ENCODE measurements at regions not wholly inside any gene's neighbourhood (a gene's known extent, or its start where the extent isn't known, plus 50 kb on each side); places are given as distances from the start of the nearest gene placed in this dataset.

- TF ChIP-seq, protein P1, sequence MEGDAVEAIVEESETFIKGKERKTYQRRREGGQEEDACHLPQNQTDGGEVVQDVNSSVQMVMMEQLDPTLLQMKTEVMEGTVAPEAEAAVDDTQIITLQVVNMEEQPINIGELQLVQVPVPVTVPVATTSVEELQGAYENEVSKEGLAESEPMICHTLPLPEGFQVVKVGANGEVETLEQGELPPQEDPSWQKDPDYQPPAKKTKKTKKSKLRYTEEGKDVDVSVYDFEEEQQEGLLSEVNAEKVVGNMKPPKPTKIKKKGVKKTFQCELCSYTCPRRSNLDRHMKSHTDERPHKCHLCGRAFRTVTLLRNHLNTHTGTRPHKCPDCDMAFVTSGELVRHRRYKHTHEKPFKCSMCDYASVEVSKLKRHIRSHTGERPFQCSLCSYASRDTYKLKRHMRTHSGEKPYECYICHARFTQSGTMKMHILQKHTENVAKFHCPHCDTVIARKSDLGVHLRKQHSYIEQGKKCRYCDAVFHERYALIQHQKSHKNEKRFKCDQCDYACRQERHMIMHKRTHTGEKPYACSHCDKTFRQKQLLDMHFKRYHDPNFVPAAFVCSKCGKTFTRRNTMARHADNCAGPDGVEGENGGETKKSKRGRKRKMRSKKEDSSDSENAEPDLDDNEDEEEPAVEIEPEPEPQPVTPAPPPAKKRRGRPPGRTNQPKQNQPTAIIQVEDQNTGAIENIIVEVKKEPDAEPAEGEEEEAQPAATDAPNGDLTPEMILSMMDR (conservative IDR thresholded peaks at IDR 0.05; ENCODE audit: low read length), result no peak
- no peak for TF ChIP-seq EZH2phosphoT487 (IDR thresholded peaks at IDR 0.05; ENCODE audit: borderline replicate concordance)
Measured at GRCh38 chr16:55073830-55074229, 143.2 kb downstream of the IRX5 start.

Measured in Loucy (cell line).